Right lobe of liver (tissue), 4 donors: ENCODE measurements at regions not wholly inside any gene's neighbourhood (a gene's known extent, or its start where the extent isn't known, plus 50 kb on each side); places are given as distances from the start of the nearest gene placed in this dataset.

Source experiments
- POLR2A ChIP-seq: fragments of 450-650 bp; IDR thresholded peaks from one replicate; pipeline ENCODE4 v1.6.1; 2017; ENCODE audit warnings: antibody characterized with exemption, mild to moderate bottlenecking
- TF ChIP-seq, protein P1 (sequence below), 4 donors: fragments of 200-600 bp in 3 of 4; fragments of 450-650 bp in 1 of 4; IDR thresholded peaks; one replicate each; pipeline versions ENCODE4 v1.5.1 to v1.8.0; 2016 to 2022; ENCODE audit warnings: antibody characterized with exemption in 4 of 4, mild to moderate bottlenecking in 2 of 4
- donor health status: DM: no; HTN: no; CAD: no.
- donor health status: DM: no; HTN: no; CAD: no.
- donor health status: DM: no; HTN: yes; CAD: no.

DNA sequence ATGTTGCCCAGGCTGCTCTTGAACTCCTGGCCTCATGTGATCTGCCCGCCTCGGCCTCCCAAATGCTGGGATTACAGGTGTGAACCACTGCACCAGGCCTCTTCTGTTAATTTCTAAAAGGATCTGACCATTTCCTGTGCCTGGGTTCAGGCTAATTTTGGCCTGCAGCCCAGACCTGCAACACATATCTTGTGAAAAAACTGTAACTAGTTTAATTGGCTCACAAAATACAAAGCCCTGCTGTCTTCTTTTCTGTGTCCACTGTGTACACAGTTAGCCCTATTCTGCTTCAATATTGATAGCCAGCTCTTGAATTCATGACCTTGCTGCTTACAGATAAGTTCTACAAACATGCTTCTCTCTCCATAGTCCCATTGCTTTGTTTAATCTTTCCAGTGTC, 753.5 kb downstream of the PDHA2 start:
- no peak for TF ChIP-seq POLR2A
- TF ChIP-seq, protein P1, sequence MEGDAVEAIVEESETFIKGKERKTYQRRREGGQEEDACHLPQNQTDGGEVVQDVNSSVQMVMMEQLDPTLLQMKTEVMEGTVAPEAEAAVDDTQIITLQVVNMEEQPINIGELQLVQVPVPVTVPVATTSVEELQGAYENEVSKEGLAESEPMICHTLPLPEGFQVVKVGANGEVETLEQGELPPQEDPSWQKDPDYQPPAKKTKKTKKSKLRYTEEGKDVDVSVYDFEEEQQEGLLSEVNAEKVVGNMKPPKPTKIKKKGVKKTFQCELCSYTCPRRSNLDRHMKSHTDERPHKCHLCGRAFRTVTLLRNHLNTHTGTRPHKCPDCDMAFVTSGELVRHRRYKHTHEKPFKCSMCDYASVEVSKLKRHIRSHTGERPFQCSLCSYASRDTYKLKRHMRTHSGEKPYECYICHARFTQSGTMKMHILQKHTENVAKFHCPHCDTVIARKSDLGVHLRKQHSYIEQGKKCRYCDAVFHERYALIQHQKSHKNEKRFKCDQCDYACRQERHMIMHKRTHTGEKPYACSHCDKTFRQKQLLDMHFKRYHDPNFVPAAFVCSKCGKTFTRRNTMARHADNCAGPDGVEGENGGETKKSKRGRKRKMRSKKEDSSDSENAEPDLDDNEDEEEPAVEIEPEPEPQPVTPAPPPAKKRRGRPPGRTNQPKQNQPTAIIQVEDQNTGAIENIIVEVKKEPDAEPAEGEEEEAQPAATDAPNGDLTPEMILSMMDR (IDR thresholded peaks at IDR 0.05): no peak
